BJ (cell line): ENCODE measurements at regions not wholly inside any gene's neighbourhood (a gene's known extent, or its start where the extent isn't known, plus 50 kb on each side); places are given as distances from the start of the nearest gene placed in this dataset.

Source experiments
- CTCF ChIA-PET: fragments of 350-600 bp; formaldehyde crosslinking; extraction: SDS; loops from one replicate; lab custom pipeline; 2021; ENCODE audit warnings: antibody characterized with exemption, inconsistent platforms; lab: Yijun Ruan, JAX
- POLR2A ChIA-PET: fragments of 300-600 bp; sonication (Branson Sonifier 250); formaldehyde crosslinking; extraction: SDS; loops from one replicate; lab custom pipeline; 2021; ENCODE audit warnings: antibody characterized with exemption; lab: Charles Lee
- DNase-seq: peaks from one replicate; pipeline ENCODE4 v3.0.0-alpha.2; 2011; ENCODE audit warnings: low read depth
- H3K27me3 ChIP-seq: 2 replicates; pipeline ENCODE4 v1.6.0; 2011; ENCODE audit warnings: low read length; ENCODE audit not compliant: control insufficient read depth, insufficient read depth
- H3K36me3 ChIP-seq: 2 replicates; pipeline ENCODE4 v1.5.1; 2011; ENCODE audit warnings: low read length; ENCODE audit not compliant: control insufficient read depth, insufficient read depth
- H3K4me3 ChIP-seq: 2 replicates; pipeline ENCODE4 v1.5.1; 2011; ENCODE audit warnings: low read depth, mild to moderate bottlenecking, control low read depth, low read length
- CTCF ChIP-seq: IDR thresholded peaks from 2 replicates; pipeline ENCODE4 v1.5.1; 2011; ENCODE audit warnings: low read depth, mild to moderate bottlenecking, control low read depth, inconsistent platforms, low read length, moderate library complexity; ENCODE audit not compliant: insufficient read depth

GRCh38 chr7:25876092-25876491 is 275.9 kb upstream of the NFE2L3 start:
- ChIA-PET CTCF (interaction anchor here (0.9 to 1.8 kb wide), 3 partner anchors 17 to 494 kb away, joined by 3 to 8 read pairs (median 5); no protein-coding TSS in a partner anchor), POLR2A (no interaction called here)
- no peak for TF ChIP-seq CTCF
- Histone ChIP-seq H3K4me3 (no peak overlapping the region), H3K36me3 (no peaks in the 10 kb centered on the region), H3K27me3 (peaks cover 7% of the 10 kb centered on the region)
- no peak for DNase-seq

GRCh38 chr7:25877802-25878789 is 273.9 kb upstream of the NFE2L3 start:
- H3K36me3 ChIP-seq = no peaks in the 10 kb centered on the region
- DNase-seq = no peak
- no peak overlapping the region for H3K4me3 ChIP-seq
- no peak for TF ChIP-seq CTCF
- ChIA-PET POLR2A (no interaction called here), CTCF (interaction anchor here (1.5 to 3.2 kb wide), 3 partner anchors 13 to 16 kb away, joined by 5 to 11 read pairs (median 8); no protein-coding TSS in a partner anchor)
- H3K27me3 ChIP-seq = peaks cover 14% of the 10 kb centered on the region

- no peak for DNase-seq
- TF ChIP-seq CTCF = no peak
- ChIA-PET CTCF (interaction anchor here (0.8 to 3.2 kb wide), 3 partner anchors 8 to 13 kb away, joined by 3 to 11 read pairs (median 7); no protein-coding TSS in a partner anchor), POLR2A (no interaction called here)
- Histone ChIP-seq H3K27me3 (peaks cover 19% of the 10 kb centered on the region), H3K36me3 (no peaks in the 10 kb centered on the region), H3K4me3 (no peak overlapping the region)
Measured at GRCh38 chr7:25879799-25880198, 272.2 kb upstream of the NFE2L3 start.

- peaks cover 19% of the 10 kb centered on the region for H3K27me3 ChIP-seq
- H3K36me3 ChIP-seq = no peaks in the 10 kb centered on the region
- no peak for TF ChIP-seq CTCF
- no peak for DNase-seq
- ChIA-PET CTCF (interaction anchor here (3.2 kb wide), 1 partner anchor 11 kb away, joined by 13 read pairs; no protein-coding TSS in a partner anchor), POLR2A (no interaction called here)
- no peak overlapping the region for H3K4me3 ChIP-seq
Measured at GRCh38 chr7:25881317-25882037, 270.5 kb upstream of the NFE2L3 start.
